OCI-LY7 (cell line): ENCODE measurements at regions not wholly inside any gene's neighbourhood (a gene's known extent, or its start where the extent isn't known, plus 50 kb on each side); places are given as distances from the start of the nearest gene placed in this dataset.
A peak's percentile ranks its signal among the peaks of the same experiment; 100 is the strongest.
"Not testable (repeated sequence)": the region's sequence is repeated elsewhere in the genome, so short reads cannot be mapped to it uniquely, and the experiment has no call there.

Source experiments
- BruUV-seq: library from RNA; stranded (reverse); fragments of 400-500 nt; replicated peaks from 2 replicates; lab custom pipeline; 2021; lab: Mats Ljungman, UMichigan
- CTCF ChIA-PET: fragments of 300-600 bp; sonication (Branson Sonifier 250); formaldehyde crosslinking; loops from one replicate; lab custom pipeline; 2022; ENCODE audit warnings: antibody characterized with exemption; ENCODE audit not compliant: unreplicated experiment; lab: Charles Lee
- POLR2A ChIA-PET: fragments of 300-600 bp; sonication (Branson Sonifier 250); formaldehyde crosslinking; loops from one replicate; lab custom pipeline; 2022; ENCODE audit warnings: antibody characterized with exemption; lab: Charles Lee
- DNase-seq: peaks from one replicate; pipeline ENCODE4 v3.0.0-alpha.2; 2015; ENCODE audit warnings: low spot score
- H2AFZ ChIP-seq: fragments of 200-600 bp; sonication (generic), shearing (Covaris generic); 2 replicates; pipeline ENCODE4 v1.6.1; 2014; ENCODE audit warnings: mild to moderate bottlenecking, antibody characterized with exemption, low read length, moderate library complexity
- H3K27ac ChIP-seq: fragments of 200-600 bp; sonication (generic); 2 replicates; pipeline ENCODE4 v1.5.1; 2014; ENCODE audit warnings: mixed run types, low read depth, mild to moderate bottlenecking, moderate library complexity, low read length, inconsistent platforms; ENCODE audit not compliant: poor library complexity, severe bottlenecking
- H3K36me3 ChIP-seq: fragments of 200-600 bp; sonication (generic); 2 replicates; pipeline ENCODE4 v1.6.1; 2014; ENCODE audit warnings: mild to moderate bottlenecking, antibody characterized with exemption, low read length, moderate library complexity, mixed read lengths; ENCODE audit not compliant: insufficient read depth
- H3K4me1 ChIP-seq: fragments of 200-600 bp; sonication (generic); 2 replicates; pipeline ENCODE4 v1.5.1; 2014; ENCODE audit warnings: mild to moderate bottlenecking, low read length; ENCODE audit not compliant: insufficient read depth, poor library complexity, severe bottlenecking
- H3K4me2 ChIP-seq: fragments of 200-600 bp; sonication (generic); 2 replicates; pipeline ENCODE4 v1.6.1; 2014; ENCODE audit warnings: mild to moderate bottlenecking, low read length
- H3K4me3 ChIP-seq: fragments of 200-600 bp; sonication (generic); 2 replicates; pipeline ENCODE4 v1.5.1; 2014; ENCODE audit warnings: mild to moderate bottlenecking, low read depth, low read length; ENCODE audit not compliant: poor library complexity, severe bottlenecking
- H3K79me2 ChIP-seq: fragments of 200-600 bp; sonication (generic); 2 replicates; pipeline ENCODE4 v1.6.1; 2016; ENCODE audit warnings: low read depth, mild to moderate bottlenecking, low read length, moderate library complexity, mixed read lengths; ENCODE audit not compliant: insufficient read depth
- H3K9me2 ChIP-seq: fragments of 200-600 bp; sonication (generic); 2 replicates; pipeline ENCODE4 v1.6.1; 2016; ENCODE audit warnings: mild to moderate bottlenecking, low read length, mixed read lengths; ENCODE audit not compliant: insufficient read depth
- H3K9me3 ChIP-seq: fragments of 200-600 bp; sonication (generic); 2 replicates; pipeline ENCODE4 v1.6.1; 2014; ENCODE audit warnings: mild to moderate bottlenecking, mixed run types, low read length, mixed read lengths
- H4K20me1 ChIP-seq: fragments of 200-600 bp; sonication (generic); 2 replicates; pipeline ENCODE4 v1.6.1; 2014; ENCODE audit warnings: mild to moderate bottlenecking, antibody characterized with exemption, low read length, moderate library complexity, mixed read lengths; ENCODE audit not compliant: insufficient read depth
- CTCF ChIP-seq: fragments of 200-600 bp; sonication (generic); conservative IDR thresholded peaks from 2 replicates; pipeline ENCODE4 v1.5.1; 2014; ENCODE audit warnings: mild to moderate bottlenecking, antibody characterized with exemption, low read length, moderate library complexity, mixed read lengths
- EZH2phosphoT487 ChIP-seq: fragments of 200-600 bp; sonication (generic); IDR thresholded peaks from 2 replicates; pipeline ENCODE4 v1.6.1; 2018; ENCODE audit warnings: low read depth, borderline replicate concordance, mild to moderate bottlenecking, mixed run types, antibody characterized with exemption, low read length, moderate library complexity, mixed read lengths
- intact Hi-C: fragments of 100-400 bp; cut with micrococcal nuclease; formaldehyde crosslinking; loops from one replicate; pipeline ENCODE4 v1.10.0; 2022; ENCODE audit not compliant: unreplicated experiment

- BruUV-seq, H4K20me1 ChIP-seq, H3K4me1 ChIP-seq, H3K36me3 ChIP-seq, H2AFZ ChIP-seq, H3K27ac ChIP-seq, intact Hi-C loops, H3K9me3 ChIP-seq, POLR2A ChIA-PET, DNase-seq, H3K4me2 ChIP-seq, H3K79me2 ChIP-seq, H3K9me2 ChIP-seq, H3K4me3 ChIP-seq, CTCF ChIA-PET: not testable (repeated sequence)
Observed at GRCh38 chr3:130203633-130204032, 122.0 kb downstream of the ALG1L2 start.

GRCh38 chr3:130227540-130227939 is 117.9 kb upstream of the COL6A5 start:
- no peak overlapping the region for H3K4me2 ChIP-seq
- H3K9me3 ChIP-seq: no peaks in the 10 kb centered on the region
- no peak overlapping the region for H3K4me3 ChIP-seq
- no peak overlapping the region for H2AFZ ChIP-seq
- TF ChIP-seq EZH2phosphoT487 (no peak), CTCF (no peak)
- H3K9me2 ChIP-seq: no peaks in the 10 kb centered on the region
- no peak overlapping the region for H3K27ac ChIP-seq
- no TSS peak for BruUV-seq
- H3K36me3 ChIP-seq: no peaks in the 10 kb centered on the region
- H4K20me1 ChIP-seq: no peaks in the 10 kb centered on the region
- no peak for DNase-seq
- intact Hi-C loops: no loop called here
- H3K4me1 ChIP-seq: no peaks in the 10 kb centered on the region
- ChIA-PET POLR2A (no interaction called here), CTCF (no interaction called here)
- no peaks in the 10 kb centered on the region for H3K79me2 ChIP-seq

- no peak overlapping the region for H2AFZ ChIP-seq
- H3K4me2 ChIP-seq: no peak overlapping the region
- no peaks in the 10 kb centered on the region for H3K36me3 ChIP-seq
- no TSS peak for BruUV-seq
- H3K79me2 ChIP-seq: no peaks in the 10 kb centered on the region
- no peaks in the 10 kb centered on the region for H3K9me2 ChIP-seq
- H3K4me1 ChIP-seq: no peaks in the 10 kb centered on the region
- no peak for TF ChIP-seq EZH2phosphoT487
- TF ChIP-seq CTCF: peak; percentile 65
- H3K9me3 ChIP-seq: no peaks in the 10 kb centered on the region
- peak; percentile 24 for DNase-seq
- no peak overlapping the region for H3K27ac ChIP-seq
- intact Hi-C loops: no loop called here
- H4K20me1 ChIP-seq: no peaks in the 10 kb centered on the region
- H3K4me3 ChIP-seq: no peak overlapping the region
- POLR2A ChIA-PET: no interaction called here
- CTCF ChIA-PET: no interaction called here
Observed at GRCh38 chr3:130242850-130243569, 102.5 kb upstream of the COL6A5 start.
